ENCODE measurements at regions not wholly inside any gene's neighbourhood (a gene's known extent, or its start where the extent isn't known, plus 50 kb on each side); places are given as distances from the start of the nearest gene placed in this dataset.

- no peak for TF ChIP-seq POLR2AphosphoS5 (IDR thresholded peaks at IDR 0.05; ENCODE audit: low read depth)
- TF ChIP-seq, protein P1, sequence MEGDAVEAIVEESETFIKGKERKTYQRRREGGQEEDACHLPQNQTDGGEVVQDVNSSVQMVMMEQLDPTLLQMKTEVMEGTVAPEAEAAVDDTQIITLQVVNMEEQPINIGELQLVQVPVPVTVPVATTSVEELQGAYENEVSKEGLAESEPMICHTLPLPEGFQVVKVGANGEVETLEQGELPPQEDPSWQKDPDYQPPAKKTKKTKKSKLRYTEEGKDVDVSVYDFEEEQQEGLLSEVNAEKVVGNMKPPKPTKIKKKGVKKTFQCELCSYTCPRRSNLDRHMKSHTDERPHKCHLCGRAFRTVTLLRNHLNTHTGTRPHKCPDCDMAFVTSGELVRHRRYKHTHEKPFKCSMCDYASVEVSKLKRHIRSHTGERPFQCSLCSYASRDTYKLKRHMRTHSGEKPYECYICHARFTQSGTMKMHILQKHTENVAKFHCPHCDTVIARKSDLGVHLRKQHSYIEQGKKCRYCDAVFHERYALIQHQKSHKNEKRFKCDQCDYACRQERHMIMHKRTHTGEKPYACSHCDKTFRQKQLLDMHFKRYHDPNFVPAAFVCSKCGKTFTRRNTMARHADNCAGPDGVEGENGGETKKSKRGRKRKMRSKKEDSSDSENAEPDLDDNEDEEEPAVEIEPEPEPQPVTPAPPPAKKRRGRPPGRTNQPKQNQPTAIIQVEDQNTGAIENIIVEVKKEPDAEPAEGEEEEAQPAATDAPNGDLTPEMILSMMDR (conservative IDR thresholded peaks at IDR 0.05; ENCODE audit: low read depth in 2 of 2), result peak; percentile 47 to 76; a peak in 3 of 4 replicates
- TF ChIP-seq, protein P2, sequence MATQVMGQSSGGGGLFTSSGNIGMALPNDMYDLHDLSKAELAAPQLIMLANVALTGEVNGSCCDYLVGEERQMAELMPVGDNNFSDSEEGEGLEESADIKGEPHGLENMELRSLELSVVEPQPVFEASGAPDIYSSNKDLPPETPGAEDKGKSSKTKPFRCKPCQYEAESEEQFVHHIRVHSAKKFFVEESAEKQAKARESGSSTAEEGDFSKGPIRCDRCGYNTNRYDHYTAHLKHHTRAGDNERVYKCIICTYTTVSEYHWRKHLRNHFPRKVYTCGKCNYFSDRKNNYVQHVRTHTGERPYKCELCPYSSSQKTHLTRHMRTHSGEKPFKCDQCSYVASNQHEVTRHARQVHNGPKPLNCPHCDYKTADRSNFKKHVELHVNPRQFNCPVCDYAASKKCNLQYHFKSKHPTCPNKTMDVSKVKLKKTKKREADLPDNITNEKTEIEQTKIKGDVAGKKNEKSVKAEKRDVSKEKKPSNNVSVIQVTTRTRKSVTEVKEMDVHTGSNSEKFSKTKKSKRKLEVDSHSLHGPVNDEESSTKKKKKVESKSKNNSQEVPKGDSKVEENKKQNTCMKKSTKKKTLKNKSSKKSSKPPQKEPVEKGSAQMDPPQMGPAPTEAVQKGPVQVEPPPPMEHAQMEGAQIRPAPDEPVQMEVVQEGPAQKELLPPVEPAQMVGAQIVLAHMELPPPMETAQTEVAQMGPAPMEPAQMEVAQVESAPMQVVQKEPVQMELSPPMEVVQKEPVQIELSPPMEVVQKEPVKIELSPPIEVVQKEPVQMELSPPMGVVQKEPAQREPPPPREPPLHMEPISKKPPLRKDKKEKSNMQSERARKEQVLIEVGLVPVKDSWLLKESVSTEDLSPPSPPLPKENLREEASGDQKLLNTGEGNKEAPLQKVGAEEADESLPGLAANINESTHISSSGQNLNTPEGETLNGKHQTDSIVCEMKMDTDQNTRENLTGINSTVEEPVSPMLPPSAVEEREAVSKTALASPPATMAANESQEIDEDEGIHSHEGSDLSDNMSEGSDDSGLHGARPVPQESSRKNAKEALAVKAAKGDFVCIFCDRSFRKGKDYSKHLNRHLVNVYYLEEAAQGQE (IDR thresholded peaks at IDR 0.05; ENCODE audit: unreplicated experiment), result no peak
- no peak for TF ChIP-seq EZH2 (IDR thresholded peaks at IDR 0.05; ENCODE audit: low read depth, unreplicated experiment)
- TF ChIP-seq ETS1 (IDR thresholded peaks at IDR 0.05), result no peak
- no peak for TF ChIP-seq ZNF114 (CRISPR knock-in tag; IDR thresholded peaks at IDR 0.05)
These were observed 120.0 kb upstream of the SYT13 start for GRCh38 chr11:45405916-45406670.

All from GM23338 (cell line).